MM.1S (cell line): ENCODE measurements at regions not wholly inside any gene's neighbourhood (a gene's known extent, or its start where the extent isn't known, plus 50 kb on each side); places are given as distances from the start of the nearest gene placed in this dataset.

Experiments
- DNase-seq: peaks from one replicate; pipeline ENCODE4 v3.0.0-alpha.2; 2015
- H2AFZ ChIP-seq: fragments of 300-600 bp; sonication (generic); 2 replicates; pipeline ENCODE4 v1.6.0; 2016; ENCODE audit warnings: antibody characterized with exemption, low read length
- H3F3A ChIP-seq: fragments of 300-600 bp; sonication (generic); 2 replicates; pipeline ENCODE4 v1.6.1; 2016; ENCODE audit warnings: mild to moderate bottlenecking, antibody characterized with exemption, low read length, moderate library complexity, mixed read lengths; ENCODE audit not compliant: insufficient read depth
- H3K27ac ChIP-seq: fragments of 300-600 bp; sonication (generic); 2 replicates; pipeline ENCODE4 v1.5.1; 2016; ENCODE audit warnings: mild to moderate bottlenecking, low read length
- H3K27me3 ChIP-seq: fragments of 300-600 bp; sonication (generic); replicated peaks from 2 replicates; pipeline ENCODE4 v1.6.0; 2016; ENCODE audit warnings: low read length; ENCODE audit not compliant: insufficient read depth
- H3K36me3 ChIP-seq: fragments of 300-600 bp; sonication (generic); replicated peaks from 2 replicates; pipeline ENCODE4 v1.6.1; 2016; ENCODE audit warnings: mild to moderate bottlenecking, low read length, mixed read lengths; ENCODE audit not compliant: insufficient read depth
- H3K4me1 ChIP-seq: fragments of 300-600 bp; sonication (generic); 2 replicates; pipeline ENCODE4 v1.6.1; 2016; ENCODE audit warnings: low read length, mixed read lengths
- H3K4me2 ChIP-seq: fragments of 300-600 bp; sonication (generic); 2 replicates; pipeline ENCODE4 v1.6.0; 2016; ENCODE audit warnings: low read depth, low read length
- H3K4me3 ChIP-seq: fragments of 300-600 bp; sonication (generic); 2 replicates; pipeline ENCODE4 v1.5.1; 2016; ENCODE audit warnings: low read length, mixed read lengths
- H3K79me2 ChIP-seq: fragments of 300-600 bp; sonication (generic); 2 replicates; pipeline ENCODE4 v1.6.1; 2016; ENCODE audit warnings: mixed run types, low read length, mixed read lengths
- H3K9ac ChIP-seq: fragments of 300-600 bp; sonication (generic); 2 replicates; pipeline ENCODE4 v1.6.1; 2016; ENCODE audit warnings: low read length, mixed read lengths
- H3K9me2 ChIP-seq: fragments of 300-600 bp; sonication (generic); replicated peaks from 2 replicates; pipeline ENCODE4 v1.6.1; 2016; ENCODE audit warnings: mild to moderate bottlenecking, low read length, mixed read lengths; ENCODE audit not compliant: insufficient read depth
- H3K9me3 ChIP-seq: fragments of 300-600 bp; sonication (generic); replicated peaks from 2 replicates; pipeline ENCODE4 v1.6.1; 2016; ENCODE audit warnings: mild to moderate bottlenecking, low read length, mixed read lengths; ENCODE audit not compliant: insufficient read depth
- H4K20me1 ChIP-seq: fragments of 300-600 bp; sonication (generic); 2 replicates; pipeline ENCODE4 v1.6.1; 2016; ENCODE audit warnings: mild to moderate bottlenecking, low read length, moderate library complexity, mixed read lengths; ENCODE audit not compliant: insufficient read depth
- EZH2 ChIP-seq: fragments of 300-600 bp; sonication (generic); optimal IDR thresholded peaks from 2 replicates; pipeline ENCODE3; 2017; ENCODE audit warnings: low read depth, mild to moderate bottlenecking, antibody characterized with exemption, low read length, mixed read lengths
- EZH2phosphoT487 ChIP-seq: fragments of 300-600 bp; sonication (generic); IDR thresholded peaks from 2 replicates; pipeline ENCODE4 v1.6.1; 2018; ENCODE audit warnings: antibody characterized with exemption, low read length
- TF ChIP-seq, protein P1 (sequence below): fragments of 300-600 bp; sonication (generic); IDR thresholded peaks from 2 replicates; pipeline ENCODE4 v1.5.1; 2016; ENCODE audit warnings: antibody characterized with exemption, low read length, mixed read lengths

DNA sequence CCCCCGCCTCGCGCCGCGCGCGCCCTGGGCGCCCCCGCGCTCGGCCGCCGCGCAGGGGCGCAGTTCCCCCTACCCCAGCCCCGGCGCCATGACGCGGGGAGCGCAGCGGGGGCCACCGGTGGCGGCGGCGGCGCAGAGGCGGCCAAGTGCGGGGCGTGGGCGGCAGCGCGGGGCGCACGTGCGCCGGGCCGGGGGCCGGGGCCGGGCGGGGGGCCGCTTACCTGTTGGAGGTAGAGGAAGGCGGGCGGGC lies 108.3 kb downstream of the ENGASE start:
- no peaks in the 10 kb centered on the region for H3K9me2 ChIP-seq
- peaks cover 90% of the 10 kb centered on the region for H3K27me3 ChIP-seq
- H3K4me1 ChIP-seq = no peaks in the 10 kb centered on the region
- no peaks in the 10 kb centered on the region for H3K36me3 ChIP-seq
- no peak overlapping the region for H3K4me3 ChIP-seq
- no peak overlapping the region for H3K9ac ChIP-seq
- no peak overlapping the region for H3K4me2 ChIP-seq
- H3K9me3 ChIP-seq = no peaks in the 10 kb centered on the region
- TF ChIP-seq, protein P1, sequence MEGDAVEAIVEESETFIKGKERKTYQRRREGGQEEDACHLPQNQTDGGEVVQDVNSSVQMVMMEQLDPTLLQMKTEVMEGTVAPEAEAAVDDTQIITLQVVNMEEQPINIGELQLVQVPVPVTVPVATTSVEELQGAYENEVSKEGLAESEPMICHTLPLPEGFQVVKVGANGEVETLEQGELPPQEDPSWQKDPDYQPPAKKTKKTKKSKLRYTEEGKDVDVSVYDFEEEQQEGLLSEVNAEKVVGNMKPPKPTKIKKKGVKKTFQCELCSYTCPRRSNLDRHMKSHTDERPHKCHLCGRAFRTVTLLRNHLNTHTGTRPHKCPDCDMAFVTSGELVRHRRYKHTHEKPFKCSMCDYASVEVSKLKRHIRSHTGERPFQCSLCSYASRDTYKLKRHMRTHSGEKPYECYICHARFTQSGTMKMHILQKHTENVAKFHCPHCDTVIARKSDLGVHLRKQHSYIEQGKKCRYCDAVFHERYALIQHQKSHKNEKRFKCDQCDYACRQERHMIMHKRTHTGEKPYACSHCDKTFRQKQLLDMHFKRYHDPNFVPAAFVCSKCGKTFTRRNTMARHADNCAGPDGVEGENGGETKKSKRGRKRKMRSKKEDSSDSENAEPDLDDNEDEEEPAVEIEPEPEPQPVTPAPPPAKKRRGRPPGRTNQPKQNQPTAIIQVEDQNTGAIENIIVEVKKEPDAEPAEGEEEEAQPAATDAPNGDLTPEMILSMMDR = no peak
- no peak for TF ChIP-seq EZH2
- H2AFZ ChIP-seq = no peak overlapping the region
- no peak for DNase-seq
- no peak overlapping the region for H3K27ac ChIP-seq
- H3K79me2 ChIP-seq = no peaks in the 10 kb centered on the region
- H3F3A ChIP-seq = no peaks in the 10 kb centered on the region
- no peaks in the 10 kb centered on the region for H4K20me1 ChIP-seq

DNA sequence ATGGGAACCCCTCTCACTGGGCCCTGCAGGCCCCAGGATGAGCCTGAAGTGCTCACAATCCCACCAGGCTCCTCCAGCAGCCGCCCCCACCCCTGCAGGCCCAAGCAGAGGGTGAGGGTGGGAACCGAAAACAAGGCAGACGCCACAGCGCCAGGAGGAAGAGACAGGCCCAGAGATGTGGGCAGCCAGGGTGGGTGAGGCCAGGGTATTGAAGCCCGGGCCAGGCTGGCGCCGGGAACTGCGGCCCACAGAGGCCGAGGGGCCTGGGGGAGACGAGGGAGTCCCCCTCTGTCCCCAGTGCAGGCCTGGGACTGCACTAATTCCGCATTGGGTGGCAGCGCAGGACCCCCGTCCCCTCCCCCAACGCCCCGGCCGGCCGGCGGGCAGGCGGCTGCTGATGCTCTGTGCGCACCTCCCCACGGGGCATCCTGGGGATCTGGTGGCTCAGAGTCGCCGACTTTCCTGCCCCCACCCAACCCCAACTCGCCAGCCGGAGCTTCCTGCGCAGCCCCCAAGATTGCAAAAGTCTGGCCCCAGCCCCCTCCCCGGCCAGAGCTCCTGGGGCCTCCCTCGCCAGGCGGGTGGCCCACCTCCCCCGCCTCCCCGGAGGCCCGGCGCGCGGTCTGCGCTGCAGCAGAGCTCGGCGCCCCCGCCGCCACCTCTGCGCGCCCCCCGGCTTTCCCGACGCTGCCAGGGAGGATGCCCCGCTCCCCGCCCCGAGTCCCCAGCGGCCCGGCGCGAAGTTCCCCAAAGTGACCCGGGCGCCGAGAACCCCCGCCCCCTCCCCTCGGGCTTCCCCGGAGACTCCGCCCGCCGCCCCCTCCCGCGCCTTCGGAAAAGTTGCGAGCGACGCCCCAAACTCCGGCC lies 107.8 kb downstream of the ENGASE start:
- peaks cover 90% of the 10 kb centered on the region for H3K27me3 ChIP-seq

DNA sequence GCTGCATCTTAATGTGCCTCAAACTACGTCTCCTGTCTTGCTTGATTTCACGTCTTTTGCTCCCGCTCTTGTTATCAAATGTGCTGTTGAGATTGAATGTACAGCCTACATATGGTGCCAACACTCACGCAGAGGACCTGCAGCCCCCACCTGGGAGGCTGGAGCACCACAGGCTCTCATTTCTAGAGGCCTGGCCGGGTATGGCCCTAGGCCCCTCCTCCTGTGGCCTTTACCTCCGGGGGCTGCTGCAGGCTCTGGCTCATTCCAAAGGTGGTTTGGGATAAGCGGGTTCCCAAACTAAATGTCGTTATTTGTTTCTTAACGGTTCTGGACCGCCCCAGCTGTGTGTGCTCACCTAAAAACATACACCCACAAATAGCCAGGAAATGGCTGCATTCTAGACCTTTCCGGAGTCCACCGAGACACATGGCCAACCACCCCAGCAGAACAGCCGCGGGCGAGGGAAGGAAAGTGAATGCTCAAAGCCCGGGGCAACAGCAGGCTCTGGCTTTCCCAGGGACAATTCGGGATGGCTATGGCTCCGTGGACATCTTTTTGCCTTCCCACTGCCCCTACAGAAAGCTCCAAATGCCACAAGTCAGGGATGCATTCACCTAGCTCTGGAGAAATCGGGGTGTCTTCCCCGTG lies 105.9 kb downstream of the ENGASE start:
- H4K20me1 ChIP-seq = no peaks in the 10 kb centered on the region
- no peak overlapping the region for H2AFZ ChIP-seq
- no peaks in the 10 kb centered on the region for H3K79me2 ChIP-seq
- no peaks in the 10 kb centered on the region for H3K9me2 ChIP-seq
- H3K4me3 ChIP-seq = no peak overlapping the region
- DNase-seq = no peak
- H3K9me3 ChIP-seq = no peaks in the 10 kb centered on the region
- H3F3A ChIP-seq = no peaks in the 10 kb centered on the region
- no peak overlapping the region for H3K9ac ChIP-seq
- H3K27me3 ChIP-seq = peaks cover 94% of the 10 kb centered on the region
- no peak overlapping the region for H3K27ac ChIP-seq
- no peaks in the 10 kb centered on the region for H3K4me1 ChIP-seq
- H3K36me3 ChIP-seq = no peaks in the 10 kb centered on the region
- TF ChIP-seq EZH2 (no peak), EZH2phosphoT487 (no peak)
- TF ChIP-seq, protein P1 = no peak
- H3K4me2 ChIP-seq = no peak overlapping the region

More for the DNA sequence above, 107.8 kb downstream of the ENGASE start:
- H3K9ac ChIP-seq = no peak overlapping the region
- H3K9me2 ChIP-seq = no peaks in the 10 kb centered on the region
- no peak for TF ChIP-seq EZH2phosphoT487
- TF ChIP-seq, protein P1 = no peak
- TF ChIP-seq EZH2 = no peak
- H3K4me3 ChIP-seq = no peak overlapping the region
- DNase-seq = no peak
- no peaks in the 10 kb centered on the region for H3F3A ChIP-seq
- no peaks in the 10 kb centered on the region for H3K36me3 ChIP-seq
- H3K27ac ChIP-seq = no peak overlapping the region
- no peak overlapping the region for H3K4me2 ChIP-seq
- H4K20me1 ChIP-seq = no peaks in the 10 kb centered on the region
- H3K79me2 ChIP-seq = no peaks in the 10 kb centered on the region
- H2AFZ ChIP-seq = no peak overlapping the region
- no peaks in the 10 kb centered on the region for H3K9me3 ChIP-seq
- no peaks in the 10 kb centered on the region for H3K4me1 ChIP-seq
